ENCODE measurements at regions not wholly inside any gene's neighbourhood (a gene's known extent, or its start where the extent isn't known, plus 50 kb on each side); places are given as distances from the start of the nearest gene placed in this dataset.

GRCh38 chr6:139839506-139840156 lies 465.2 kb upstream of the CITED2 start:
- Histone ChIP-seq H3K4me1 (peaks cover 5% of the 10 kb centered on the region; the same call in 1 of the 2 replicates), H3K9me3 (no peaks in the 10 kb centered on the region; the same call in none of the 2 replicates), H3K27me3 (replicated peaks; ENCODE audit: control insufficient read depth, insufficient read depth, low read length) (no peaks in the 10 kb centered on the region), H3K4me3 (ENCODE audit: low read depth, low read length) (no peak overlapping the region), H3K36me3 (ENCODE audit: control insufficient read depth, insufficient read depth, low read length) (no peaks in the 10 kb centered on the region)
- no peak overlapping the region for H3K4me3 Mint-ChIP-seq (ENCODE audit: unreplicated experiment)
- ChIA-PET CTCF (no interaction called here), POLR2A (no interaction called here)
- H3K9me3 Mint-ChIP-seq (ENCODE audit: unreplicated experiment), result peaks cover 15% of the 10 kb centered on the region
- no peak for DNase-seq
- H3K4me1 Mint-ChIP-seq (ENCODE audit: low read depth, unreplicated experiment), result no peaks in the 10 kb centered on the region
- TF ChIP-seq CTCF (IDR thresholded peaks at IDR 0.05; ENCODE audit: insufficient read depth in 1 of 2, low read depth in 1 of 2, low read length in 1 of 2, severe bottlenecking in 1 of 2, unreplicated experiment in 1 of 2), result no peak
- H3K36me3 Mint-ChIP-seq (ENCODE audit: insufficient read depth, unreplicated experiment), result no peaks in the 10 kb centered on the region
- H3K27ac Mint-ChIP-seq (ENCODE audit: unreplicated experiment), result no peak overlapping the region
- no peaks in the 10 kb centered on the region for H3K27me3 Mint-ChIP-seq (ENCODE audit: insufficient read depth, unreplicated experiment)
- no TSS peak for BruUV-seq (replicated peaks)
- intact Hi-C loops (cut with micrococcal nuclease; ENCODE audit: unreplicated experiment), result no loop called here

- H3K27me3 Mint-ChIP-seq (ENCODE audit: insufficient read depth, unreplicated experiment), result no peaks in the 10 kb centered on the region
- no peak overlapping the region for H3K4me3 Mint-ChIP-seq (ENCODE audit: unreplicated experiment)
- intact Hi-C loops (cut with micrococcal nuclease; ENCODE audit: unreplicated experiment), result no loop called here
- Histone ChIP-seq H3K4me3 (ENCODE audit: low read depth, low read length) (no peak overlapping the region), H3K36me3 (ENCODE audit: control insufficient read depth, insufficient read depth, low read length) (no peaks in the 10 kb centered on the region), H3K27me3 (replicated peaks; ENCODE audit: control insufficient read depth, insufficient read depth, low read length) (no peaks in the 10 kb centered on the region), H3K9me3 (no peaks in the 10 kb centered on the region), H3K4me1 (no peaks in the 10 kb centered on the region)
- no peak for DNase-seq
- H3K27ac Mint-ChIP-seq (ENCODE audit: unreplicated experiment), result no peak overlapping the region
- BruUV-seq (replicated peaks), result no TSS peak
- TF ChIP-seq CTCF (IDR thresholded peaks at IDR 0.05; ENCODE audit: insufficient read depth in 1 of 2, low read depth in 1 of 2, low read length in 1 of 2, severe bottlenecking in 1 of 2, unreplicated experiment in 1 of 2), result no peak
- H3K4me1 Mint-ChIP-seq (ENCODE audit: low read depth, unreplicated experiment), result no peaks in the 10 kb centered on the region
- CTCF ChIA-PET, result no interaction called here
- no peaks in the 10 kb centered on the region for H3K36me3 Mint-ChIP-seq (ENCODE audit: insufficient read depth, unreplicated experiment)
- POLR2A ChIA-PET, result no interaction called here
- H3K9me3 Mint-ChIP-seq (ENCODE audit: unreplicated experiment), result peaks cover 15% of the 10 kb centered on the region
These were observed 459.8 kb upstream of the CITED2 start for GRCh38 chr6:139834232-139834631.

- Mint-ChIP-seq H3K27me3 (ENCODE audit: insufficient read depth, unreplicated experiment) (no peaks in the 10 kb centered on the region), H3K4me3 (ENCODE audit: unreplicated experiment) (no peak overlapping the region), H3K27ac (ENCODE audit: unreplicated experiment) (no peak overlapping the region), H3K4me1 (ENCODE audit: low read depth, unreplicated experiment) (no peaks in the 10 kb centered on the region), H3K9me3 (ENCODE audit: unreplicated experiment) (peaks cover 12% of the 10 kb centered on the region), H3K36me3 (ENCODE audit: insufficient read depth, unreplicated experiment) (no peaks in the 10 kb centered on the region)
- Histone ChIP-seq H3K4me1 (no peaks in the 10 kb centered on the region), H3K36me3 (ENCODE audit: control insufficient read depth, insufficient read depth, low read length) (no peaks in the 10 kb centered on the region), H3K9me3 (no peaks in the 10 kb centered on the region), H3K27me3 (replicated peaks; ENCODE audit: control insufficient read depth, insufficient read depth, low read length) (no peaks in the 10 kb centered on the region), H3K4me3 (ENCODE audit: low read depth, low read length) (no peak overlapping the region)
- TF ChIP-seq CTCF (IDR thresholded peaks at IDR 0.05; ENCODE audit: insufficient read depth in 1 of 2, low read depth in 1 of 2, low read length in 1 of 2, severe bottlenecking in 1 of 2, unreplicated experiment in 1 of 2), result no peak
- intact Hi-C loops (cut with micrococcal nuclease; ENCODE audit: unreplicated experiment), result no loop called here
- POLR2A ChIA-PET, result no interaction called here
- no peak for DNase-seq
- CTCF ChIA-PET, result no interaction called here
- no TSS peak for BruUV-seq (replicated peaks)
These were observed 459.1 kb upstream of the CITED2 start for GRCh38 chr6:139833592-139833991.
